Muscle layer of colon (tissue), 2 donors: ENCODE measurements at regions not wholly inside any gene's neighbourhood (a gene's known extent, or its start where the extent isn't known, plus 50 kb on each side); places are given as distances from the start of the nearest gene placed in this dataset.

Experiments used
- H3K27ac ChIP-seq: one replicate; pipeline ENCODE4 v1.7.0; 2013; ENCODE audit warnings: low read depth, mild to moderate bottlenecking, low read length, moderate library complexity
- H3K27me3 ChIP-seq, 2 donors: one replicate each; pipeline ENCODE4 v1.7.0; 2013; ENCODE audit warnings: low read length in 2 of 2, mild to moderate bottlenecking in 2 of 2; ENCODE audit not compliant: insufficient read depth in 2 of 2, control insufficient read depth in 1 of 2
- H3K36me3 ChIP-seq: one replicate; pipeline ENCODE4 v1.7.0; 2013; ENCODE audit warnings: mild to moderate bottlenecking, low read length; ENCODE audit not compliant: insufficient read depth
- H3K4me1 ChIP-seq: one replicate; pipeline ENCODE4 v1.7.0; 2013; ENCODE audit warnings: mild to moderate bottlenecking, low read length; ENCODE audit not compliant: insufficient read depth
- H3K4me3 ChIP-seq, 2 donors: one replicate each; pipeline ENCODE4 v1.7.0; 2013; ENCODE audit warnings: low read length in 2 of 2, low read depth in 1 of 2, mild to moderate bottlenecking in 1 of 2, moderate library complexity in 1 of 2
- H3K9ac ChIP-seq: one replicate; pipeline ENCODE4 v1.7.0; 2013; ENCODE audit warnings: low read length
- H3K9me3 ChIP-seq: one replicate; pipeline ENCODE4 v1.7.0; 2013; ENCODE audit warnings: mild to moderate bottlenecking, low read length
- donor health status: abdominal sarcoma.
- donor health status: Adenocarcinoma of cecum.

GRCh38 chr5:159743234-159743633 is 173.0 kb upstream of the ADRA1B start:
- no peak overlapping the region for H3K4me3 ChIP-seq
- H3K4me1 ChIP-seq, result no peaks in the 10 kb centered on the region
- no peaks in the 10 kb centered on the region for H3K9me3 ChIP-seq
- no peak overlapping the region for H3K9ac ChIP-seq
- no peak overlapping the region for H3K27ac ChIP-seq
- H3K27me3 ChIP-seq, result no peaks in the 10 kb centered on the region
- no peaks in the 10 kb centered on the region for H3K36me3 ChIP-seq

GRCh38 chr5:159746707-159747106 is 169.6 kb upstream of the ADRA1B start:
- H3K27ac ChIP-seq, result no peak overlapping the region
- no peaks in the 10 kb centered on the region for H3K36me3 ChIP-seq
- no peak overlapping the region for H3K9ac ChIP-seq
- no peaks in the 10 kb centered on the region for H3K9me3 ChIP-seq
- no peaks in the 10 kb centered on the region for H3K4me1 ChIP-seq
- H3K4me3 ChIP-seq, result no peak overlapping the region
- no peaks in the 10 kb centered on the region for H3K27me3 ChIP-seq

- no peaks in the 10 kb centered on the region for H3K9me3 ChIP-seq
- no peak overlapping the region for H3K4me3 ChIP-seq
- no peaks in the 10 kb centered on the region for H3K36me3 ChIP-seq
- H3K4me1 ChIP-seq, result no peaks in the 10 kb centered on the region
- no peak overlapping the region for H3K27ac ChIP-seq
- H3K27me3 ChIP-seq, result no peaks in the 10 kb centered on the region
- no peak overlapping the region for H3K9ac ChIP-seq
Measured at GRCh38 chr5:159749146-159749545, 167.1 kb upstream of the ADRA1B start.

GRCh38 chr5:159750226-159750625 is 166.1 kb upstream of the ADRA1B start:
- H3K4me3 ChIP-seq, result no peak overlapping the region
- H3K9ac ChIP-seq, result no peak overlapping the region
- H3K36me3 ChIP-seq, result no peaks in the 10 kb centered on the region
- H3K9me3 ChIP-seq, result no peaks in the 10 kb centered on the region
- H3K4me1 ChIP-seq, result no peaks in the 10 kb centered on the region
- H3K27me3 ChIP-seq, result no peaks in the 10 kb centered on the region
- H3K27ac ChIP-seq, result no peak overlapping the region

- Histone ChIP-seq H3K27ac (no peak overlapping the region), H3K36me3 (no peaks in the 10 kb centered on the region), H3K9me3 (no peaks in the 10 kb centered on the region), H3K27me3 (no peaks in the 10 kb centered on the region), H3K9ac (no peak overlapping the region), H3K4me3 (no peak overlapping the region), H3K4me1 (no peaks in the 10 kb centered on the region)
Measured at GRCh38 chr5:159751459-159751858, 164.8 kb upstream of the ADRA1B start.

GRCh38 chr5:159752622-159753275 is 163.5 kb upstream of the ADRA1B start:
- no peaks in the 10 kb centered on the region for H3K36me3 ChIP-seq
- no peaks in the 10 kb centered on the region for H3K4me1 ChIP-seq
- H3K9me3 ChIP-seq, result no peaks in the 10 kb centered on the region
- no peak overlapping the region for H3K9ac ChIP-seq
- H3K4me3 ChIP-seq, result no peak overlapping the region
- no peaks in the 10 kb centered on the region for H3K27me3 ChIP-seq
- no peak overlapping the region for H3K27ac ChIP-seq

- Histone ChIP-seq H3K36me3 (no peaks in the 10 kb centered on the region), H3K9ac (no peak overlapping the region), H3K4me3 (no peak overlapping the region), H3K9me3 (no peaks in the 10 kb centered on the region), H3K4me1 (no peaks in the 10 kb centered on the region), H3K27ac (no peak overlapping the region), H3K27me3 (no peaks in the 10 kb centered on the region)
Measured at GRCh38 chr5:159758189-159758588, 158.1 kb upstream of the ADRA1B start.

- Histone ChIP-seq H3K4me3 (no peak overlapping the region), H3K27ac (no peak overlapping the region)
Measured at GRCh38 chr5:159759791-159760290, 156.4 kb upstream of the ADRA1B start.

GRCh38 chr5:159762921-159763320 is 153.4 kb upstream of the ADRA1B start:
- Histone ChIP-seq H3K36me3 (no peaks in the 10 kb centered on the region), H3K27me3 (no peaks in the 10 kb centered on the region), H3K9ac (no peak overlapping the region), H3K9me3 (no peaks in the 10 kb centered on the region), H3K4me1 (no peaks in the 10 kb centered on the region), H3K4me3 (no peak overlapping the region), H3K27ac (no peak overlapping the region)

More at GRCh38 chr5:159759791-159760290, 156.4 kb upstream of the ADRA1B start:
- H3K9ac ChIP-seq, result no peak overlapping the region
- H3K4me1 ChIP-seq, result no peaks in the 10 kb centered on the region
- H3K9me3 ChIP-seq, result no peaks in the 10 kb centered on the region
- H3K36me3 ChIP-seq, result no peaks in the 10 kb centered on the region
- no peaks in the 10 kb centered on the region for H3K27me3 ChIP-seq

- Histone ChIP-seq H3K9me3 (no peaks in the 10 kb centered on the region), H3K4me1 (no peaks in the 10 kb centered on the region), H3K4me3 (no peak overlapping the region), H3K27me3 (no peaks in the 10 kb centered on the region), H3K36me3 (no peaks in the 10 kb centered on the region), H3K27ac (no peak overlapping the region), H3K9ac (no peak overlapping the region)
Measured at GRCh38 chr5:159763562-159763961, 152.7 kb upstream of the ADRA1B start.

GRCh38 chr5:159764283-159765134 is 151.8 kb upstream of the ADRA1B start:
- H3K27ac ChIP-seq, result no peak overlapping the region
- H3K9me3 ChIP-seq, result no peaks in the 10 kb centered on the region
- no peaks in the 10 kb centered on the region for H3K4me1 ChIP-seq
- no peak overlapping the region for H3K9ac ChIP-seq
- no peaks in the 10 kb centered on the region for H3K27me3 ChIP-seq
- H3K4me3 ChIP-seq, result no peak overlapping the region
- no peaks in the 10 kb centered on the region for H3K36me3 ChIP-seq

- Histone ChIP-seq H3K9ac (no peak overlapping the region), H3K4me3 (no peak overlapping the region), H3K36me3 (no peaks in the 10 kb centered on the region), H3K9me3 (no peaks in the 10 kb centered on the region), H3K4me1 (no peaks in the 10 kb centered on the region), H3K27me3 (no peaks in the 10 kb centered on the region), H3K27ac (no peak overlapping the region)
Measured at GRCh38 chr5:159765135-159765433, 151.2 kb upstream of the ADRA1B start.
